ENCODE measurements at regions not wholly inside any gene's neighbourhood (a gene's known extent, or its start where the extent isn't known, plus 50 kb on each side); places are given as distances from the start of the nearest gene placed in this dataset.

DNA sequence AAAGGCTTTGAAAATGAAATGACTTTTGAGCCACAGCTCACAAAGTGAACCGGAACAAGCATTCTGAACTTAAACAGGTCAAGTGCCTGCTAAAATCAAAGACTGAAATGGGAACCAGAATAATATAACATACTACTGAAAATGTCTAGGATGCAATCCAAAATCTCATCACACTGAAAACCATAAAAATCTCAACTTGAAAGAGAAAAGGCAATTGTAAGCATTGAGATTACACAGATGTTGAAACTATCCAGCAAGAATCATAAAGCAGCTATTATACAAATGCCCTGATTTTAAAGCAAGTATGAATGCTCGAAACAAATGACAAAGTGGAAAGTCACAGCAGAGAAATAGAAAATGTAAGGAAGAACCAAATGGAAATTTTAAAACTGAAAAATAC is 211.5 kb upstream of the GAS1 start:
- DNase-seq, result no peak

DNA sequence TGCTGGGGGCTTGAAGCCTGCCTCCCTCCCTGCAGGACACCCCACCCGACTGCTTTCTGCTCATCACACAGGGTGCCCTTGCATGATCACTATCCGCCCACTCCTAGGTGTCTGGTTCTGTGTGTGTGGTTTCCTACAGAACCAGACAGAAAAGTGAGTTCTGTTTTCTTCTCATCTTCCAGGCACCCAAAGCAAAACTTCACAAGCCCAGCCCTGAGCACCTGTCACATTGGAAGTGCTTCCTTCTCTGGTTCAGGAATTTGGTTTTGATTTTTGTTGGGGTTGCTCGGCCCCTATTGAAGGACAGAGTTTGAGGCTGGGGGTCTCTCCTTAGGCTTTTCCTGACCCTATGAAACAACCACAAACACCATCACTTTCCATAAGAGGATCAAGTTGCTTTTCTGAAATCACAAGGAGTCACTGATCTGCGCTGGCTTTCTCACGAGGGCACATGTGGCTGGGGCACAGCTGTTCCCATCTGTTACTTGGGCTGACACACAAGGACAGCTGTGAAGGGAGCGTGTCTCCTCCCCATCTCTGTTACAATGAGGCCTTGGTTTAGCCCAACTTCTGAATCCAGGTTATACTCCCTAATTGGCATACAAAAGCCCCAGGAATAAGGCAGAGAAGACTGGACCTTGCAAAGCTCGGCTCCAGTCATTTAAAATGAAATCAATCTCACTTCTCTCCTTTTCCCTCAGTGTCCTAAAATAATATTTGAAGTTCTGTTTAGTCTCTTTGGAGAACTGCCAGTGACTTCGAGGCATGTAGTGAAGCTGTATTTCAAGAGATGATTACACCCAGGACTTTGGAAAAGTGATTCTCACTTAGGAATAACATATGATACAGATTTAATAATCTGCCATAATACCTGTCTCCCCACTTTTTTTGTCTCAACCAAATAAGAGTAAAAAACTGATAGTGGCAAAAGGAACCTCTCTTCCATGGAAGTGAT is 213.1 kb upstream of the GAS1 start:
- DNase-seq, result peak; percentile 32

DNA sequence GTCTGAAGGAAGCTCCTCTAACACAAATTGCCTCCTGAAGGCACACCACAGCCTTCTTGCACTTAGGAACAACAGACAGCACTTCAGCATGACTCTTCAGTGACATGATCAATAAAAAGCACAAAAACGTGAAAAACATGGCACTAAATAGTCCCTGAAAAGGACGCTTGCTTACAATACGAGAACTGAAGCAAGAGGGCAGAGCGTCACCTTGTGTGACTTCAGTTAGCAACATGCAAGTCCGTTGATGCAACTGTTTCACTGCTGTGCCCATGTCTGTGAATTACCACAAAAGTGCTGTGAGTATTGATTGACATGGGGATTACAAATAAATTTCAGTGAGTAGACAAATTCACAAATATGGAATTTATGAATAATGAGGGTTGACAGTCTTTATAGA is 219.9 kb upstream of the GAS1 start:
- DNase-seq, result no peak

DNA sequence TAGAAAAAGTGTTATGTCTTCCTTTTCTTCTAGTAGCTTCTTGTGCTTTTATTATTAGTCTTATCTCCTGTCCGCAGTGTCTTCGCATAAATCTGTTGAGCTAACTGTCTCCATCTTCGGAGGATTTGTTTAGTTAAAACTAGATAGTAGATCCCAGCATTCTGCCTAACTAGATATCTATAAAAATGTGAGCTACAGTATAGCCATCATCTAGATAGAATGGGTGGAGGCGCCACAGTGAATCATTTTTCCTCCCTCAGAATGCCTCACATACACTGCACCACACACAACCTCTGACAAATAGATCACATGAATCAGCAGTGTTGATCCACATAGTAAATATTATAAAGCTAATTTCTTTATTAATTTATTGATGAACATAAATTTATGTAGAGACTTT is 220.3 kb upstream of the GAS1 start:
- no peak for DNase-seq

DNA sequence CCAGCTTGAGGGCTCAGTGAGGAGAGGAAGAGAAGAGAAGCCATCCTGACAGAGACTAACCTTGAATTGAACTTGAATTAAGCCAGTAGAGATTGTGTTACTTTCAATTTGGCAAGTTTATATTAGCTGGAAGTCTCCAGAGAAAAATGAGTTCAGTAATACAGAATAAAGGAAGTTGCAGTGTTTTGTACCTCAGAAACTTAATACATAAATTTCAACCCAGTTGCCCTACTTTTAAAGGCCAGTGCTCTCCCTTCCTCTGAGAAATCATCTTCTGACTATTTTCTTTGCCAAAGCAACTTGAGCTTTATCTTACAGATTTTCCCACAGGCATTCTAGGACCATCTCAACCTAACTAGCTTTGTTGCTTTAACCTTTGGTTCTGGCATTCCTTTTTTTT is 231.0 kb upstream of the GAS1 start:
- DNase-seq, result peak; percentile 46

DNA sequence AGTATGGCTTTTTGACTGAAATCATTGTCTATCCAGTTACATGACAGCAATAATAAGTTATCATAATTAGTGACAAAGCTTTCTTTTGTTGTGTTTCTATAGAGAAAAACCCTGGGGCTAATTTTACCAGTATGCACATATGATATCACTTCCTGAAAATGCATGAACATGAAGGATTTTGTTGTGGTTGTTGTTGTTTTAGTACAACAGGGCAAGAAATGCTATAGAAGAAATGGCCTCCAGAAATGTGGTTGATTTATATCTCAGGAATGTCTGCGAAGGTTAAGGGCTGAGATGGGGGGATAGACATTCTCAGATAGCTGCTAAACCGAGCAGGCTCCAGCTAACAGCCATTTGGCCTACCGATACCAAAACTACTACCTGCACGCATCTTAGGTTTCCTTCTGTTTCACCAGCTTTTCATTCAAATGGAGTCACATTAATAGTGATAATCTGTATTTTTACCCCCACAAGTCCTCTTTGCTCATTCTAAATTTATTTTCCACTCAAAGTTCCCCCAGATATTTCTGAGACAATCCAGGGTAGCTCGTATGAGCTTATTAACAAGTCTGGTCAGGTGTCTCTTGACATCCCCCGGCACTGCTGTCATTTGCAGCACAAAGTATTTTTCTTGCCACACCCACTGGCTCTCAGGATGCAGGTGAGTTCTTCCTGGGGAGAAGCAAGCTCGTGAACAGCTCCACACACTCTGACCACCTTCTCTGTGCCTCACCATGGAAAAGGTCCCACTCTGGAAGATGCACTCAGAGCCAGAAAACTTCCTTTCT is 232.4 kb upstream of the GAS1 start:
- DNase-seq, result peak; percentile 83

DNA sequence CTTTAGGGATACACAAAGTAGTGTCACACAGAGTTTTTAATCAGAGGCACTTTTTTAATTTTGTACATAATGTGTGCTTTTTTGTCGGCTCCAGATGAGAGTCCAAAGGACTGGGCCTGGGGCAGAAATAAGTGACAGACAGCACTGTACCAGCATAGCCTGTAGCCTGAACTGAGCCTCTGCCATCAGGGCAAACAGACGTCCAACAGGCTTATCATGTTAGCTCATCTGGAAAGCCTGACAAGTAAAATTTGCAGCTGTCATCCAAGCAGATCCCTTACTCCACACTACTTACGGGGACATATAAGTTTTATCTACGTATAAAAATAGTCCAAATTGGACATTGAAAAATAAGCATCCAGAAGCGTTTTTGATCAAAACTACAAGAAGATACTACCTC is 233.1 kb upstream of the GAS1 start:
- no peak for DNase-seq

DNA sequence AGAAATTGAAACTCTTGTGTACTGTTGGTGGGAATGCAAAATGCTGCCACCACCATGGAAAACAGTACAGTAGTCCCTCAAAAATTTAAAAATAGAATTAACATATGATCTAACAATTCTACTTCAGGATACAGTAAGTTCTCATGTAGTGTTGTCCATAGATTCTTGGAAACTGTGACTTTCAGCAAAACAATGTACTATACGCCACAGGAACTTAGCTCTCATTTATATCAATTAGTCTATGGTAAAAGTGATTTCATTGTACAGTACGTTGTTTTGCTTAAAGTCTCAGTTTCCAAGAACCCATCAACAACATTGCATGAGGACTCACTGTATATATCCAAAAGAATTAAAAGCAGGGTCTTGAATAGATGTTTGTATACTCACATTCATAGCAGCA is 233.5 kb upstream of the GAS1 start:
- peak; percentile 54 for DNase-seq

DNA sequence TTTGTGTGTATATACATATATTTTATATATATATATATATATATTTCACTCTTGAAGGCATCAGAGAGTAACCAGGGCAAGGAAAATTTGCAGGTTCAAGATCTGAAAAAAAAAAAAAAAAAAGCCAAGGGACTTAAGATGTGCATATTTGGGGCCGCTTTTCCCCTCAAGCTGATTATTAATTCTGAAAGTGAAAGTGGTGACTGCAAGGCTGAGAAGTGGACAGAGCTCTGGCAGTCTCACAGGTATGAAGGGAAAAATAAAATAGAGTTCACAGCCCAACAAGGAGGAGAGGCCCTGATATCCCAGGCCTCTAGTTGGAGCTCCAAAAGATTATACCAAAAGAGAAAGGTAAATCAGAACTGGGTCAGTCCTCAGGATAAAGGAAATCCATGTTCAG is 234.4 kb upstream of the GAS1 start:
- no peak for DNase-seq

DNA sequence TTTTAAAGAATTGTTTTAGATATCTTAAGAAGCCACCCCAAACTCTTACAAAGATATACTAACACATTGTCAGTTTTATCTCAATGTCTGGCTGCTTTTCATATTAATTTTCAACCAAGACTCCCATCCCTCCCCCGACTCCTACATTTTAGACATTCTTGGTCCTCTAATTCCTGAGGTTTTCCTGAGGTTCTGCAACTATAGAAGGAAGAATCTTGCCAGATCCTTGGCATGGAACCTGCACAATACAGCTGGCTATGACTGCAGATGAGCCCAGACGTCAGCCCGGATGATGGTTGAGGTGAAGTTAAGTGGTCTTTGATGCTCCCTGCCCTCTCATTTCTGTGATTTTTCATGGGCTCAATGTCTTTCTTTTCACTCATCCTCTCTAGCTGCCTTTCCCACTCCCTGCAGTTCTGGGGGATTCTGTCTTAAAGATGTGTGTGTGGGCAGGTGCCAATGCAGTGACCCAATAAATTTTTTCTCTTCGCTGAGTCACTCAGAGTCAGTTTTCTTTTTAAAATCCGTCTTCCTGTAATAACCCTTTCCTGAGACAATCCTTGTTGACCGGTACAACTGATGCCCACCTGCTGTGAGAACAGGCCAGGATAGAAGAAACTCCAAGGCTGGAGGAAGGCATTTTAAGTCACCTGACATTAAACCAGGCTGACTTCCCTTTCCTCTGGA is 237.8 kb upstream of the GAS1 start:
- peak; percentile 86 for DNase-seq

DNA sequence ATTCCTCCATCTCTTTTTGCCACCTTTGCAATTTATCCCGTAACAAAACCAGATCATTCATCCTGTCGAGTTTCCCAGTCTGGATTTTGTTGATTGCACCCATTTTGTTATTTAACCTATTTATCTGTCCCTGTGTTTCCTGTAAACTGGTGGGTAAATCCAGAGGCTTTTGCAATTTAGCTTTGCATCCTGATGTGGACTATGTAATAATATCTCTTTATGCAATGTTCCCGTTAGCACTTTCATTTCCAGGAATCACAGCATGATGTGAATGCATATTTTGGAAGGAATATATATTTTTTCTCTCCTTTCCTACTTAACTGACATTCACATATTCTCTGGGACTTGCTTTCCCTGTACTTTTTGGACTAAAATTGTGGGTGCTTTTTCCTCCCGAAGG is 240.3 kb upstream of the GAS1 start:
- no peak for DNase-seq

DNA sequence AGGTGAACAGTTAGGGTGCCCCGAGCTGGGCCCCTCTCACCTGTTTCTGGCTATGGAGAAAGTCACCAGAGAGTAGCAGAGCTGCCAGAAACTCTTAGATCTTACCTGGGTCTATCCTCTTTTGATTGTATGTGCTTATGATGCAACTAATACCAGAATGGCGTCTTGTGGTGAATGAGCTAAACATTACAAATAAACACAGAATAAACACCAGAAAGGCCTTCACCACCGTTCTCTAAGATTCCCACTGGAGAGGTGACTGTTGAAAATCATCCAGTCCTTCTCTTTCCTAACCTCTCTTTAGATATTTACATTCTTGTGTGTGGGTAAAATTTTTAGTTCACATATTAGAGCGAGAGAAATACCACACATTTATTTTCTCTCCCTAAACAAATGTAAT is 241.7 kb upstream of the GAS1 start:
- DNase-seq, result no peak

DNA sequence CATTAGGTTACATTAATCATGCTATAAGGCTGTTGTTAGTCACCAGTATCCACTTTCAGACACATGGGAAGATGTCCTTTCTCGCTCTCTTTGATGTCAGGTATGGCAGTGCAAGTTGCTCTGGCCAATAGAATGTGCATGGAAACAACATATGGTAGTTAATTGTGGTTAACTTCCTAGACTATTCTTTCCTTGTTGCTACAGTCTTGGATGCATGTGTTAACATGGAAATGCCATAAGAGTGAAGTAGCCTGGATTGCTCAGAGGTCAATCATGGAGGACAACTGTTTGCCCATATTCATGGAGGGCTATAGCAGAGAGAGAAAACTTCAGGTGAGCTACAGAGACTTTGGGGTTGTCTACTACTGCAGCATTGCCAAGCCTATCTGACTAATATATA is 245.8 kb upstream of the GAS1 start:
- peak; percentile 45 for DNase-seq

DNA sequence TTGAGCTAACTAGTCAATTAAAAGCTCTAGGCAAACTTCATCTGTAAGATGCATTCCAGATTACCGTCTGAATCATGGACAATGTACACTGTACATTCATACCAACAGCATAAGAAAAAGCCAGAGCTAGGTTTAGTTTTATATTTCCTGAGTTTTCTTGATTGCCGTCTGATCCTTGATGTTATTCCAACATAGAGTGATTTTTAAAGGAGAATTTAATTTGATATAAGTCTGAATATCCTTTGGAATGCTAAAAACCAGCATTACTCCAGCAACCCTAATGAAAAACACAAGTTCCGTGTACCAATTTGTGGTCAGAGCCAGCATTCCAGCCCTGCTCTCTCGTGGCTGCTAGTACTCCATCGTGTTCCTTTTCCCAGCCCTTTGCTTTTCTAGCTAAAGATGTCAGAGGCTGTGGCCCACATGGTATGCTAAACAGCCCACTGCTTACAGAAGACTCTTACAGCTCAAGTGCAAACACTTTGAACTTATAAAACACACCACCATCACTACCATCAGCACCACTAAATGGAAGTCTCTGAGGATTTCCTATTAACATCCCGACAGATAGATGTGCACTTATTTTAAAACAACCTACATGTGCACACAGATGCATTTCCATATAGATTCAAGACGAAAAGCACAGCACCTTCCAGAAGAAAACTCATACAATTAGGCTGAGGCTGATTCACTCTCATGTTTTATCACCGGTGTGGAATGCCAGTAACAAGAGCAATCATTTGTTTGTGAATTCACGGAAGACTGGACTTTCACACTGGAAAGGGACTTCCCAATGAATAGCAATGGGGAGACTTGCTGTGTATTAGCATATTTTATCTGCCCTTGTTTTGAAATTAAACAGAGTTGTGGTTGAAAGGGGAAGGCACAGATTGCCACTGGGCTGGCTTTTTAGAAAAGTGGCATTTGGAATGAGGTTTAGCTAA is 246.9 kb upstream of the GAS1 start:
- DNase-seq, result peak; percentile 96

DNA sequence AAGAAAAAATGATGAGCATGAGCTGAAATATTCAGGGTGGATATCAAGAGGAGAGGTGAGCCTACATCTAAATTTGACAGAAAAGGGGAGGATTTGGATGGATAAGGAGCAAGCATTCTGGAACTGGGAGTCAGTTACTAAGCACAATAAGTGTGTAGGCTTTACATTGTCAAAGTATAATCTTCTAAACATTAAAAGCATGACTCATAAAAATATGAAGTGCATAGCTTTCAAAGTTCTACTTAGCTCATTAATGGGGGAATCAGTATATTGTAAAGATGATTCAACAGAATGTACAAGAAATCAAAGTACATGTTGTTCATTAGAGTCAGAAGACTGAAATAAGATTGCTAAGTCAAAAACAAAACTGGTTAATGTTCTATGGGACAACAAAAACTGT is 248.0 kb upstream of the GAS1 start:
- DNase-seq, result peak; percentile 54

DNA sequence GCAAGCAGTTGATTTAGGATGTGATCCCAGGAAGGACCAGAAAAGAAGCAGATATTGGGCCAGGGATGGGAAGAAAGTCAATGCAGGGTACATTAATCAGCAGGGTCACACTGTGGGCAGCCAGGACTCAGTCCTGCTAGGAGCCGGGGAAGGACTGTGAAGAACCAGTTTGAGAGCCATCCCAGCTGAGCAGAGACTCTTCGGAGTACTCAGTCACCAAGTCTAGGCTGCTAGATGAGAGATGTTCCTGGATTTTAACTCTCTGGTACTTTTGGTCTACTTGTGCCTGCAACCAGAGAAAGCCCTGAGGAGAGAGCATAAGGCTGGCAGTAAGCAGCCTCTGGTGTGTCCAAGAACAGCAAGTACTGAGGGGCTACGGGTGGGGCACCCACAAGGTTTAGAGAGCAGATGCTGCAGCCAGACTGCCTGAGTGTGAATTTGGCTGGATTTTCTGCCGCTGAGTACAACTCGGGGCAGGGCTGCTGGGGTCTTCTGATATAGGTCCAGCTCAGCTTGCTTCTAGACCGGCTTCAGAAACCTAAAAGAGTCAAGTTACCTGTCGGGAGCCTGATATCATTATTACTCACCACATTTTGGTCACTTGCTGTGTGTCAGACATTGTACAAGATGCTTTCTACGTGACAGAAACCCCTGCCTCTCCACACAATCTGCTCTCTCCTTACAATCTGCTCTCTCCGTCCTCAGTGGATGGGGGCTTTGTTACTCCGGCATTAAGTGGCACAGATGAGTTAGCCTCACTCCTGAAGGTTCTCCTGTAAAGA is 250.2 kb upstream of the GAS1 start:
- DNase-seq, result no peak

DNA sequence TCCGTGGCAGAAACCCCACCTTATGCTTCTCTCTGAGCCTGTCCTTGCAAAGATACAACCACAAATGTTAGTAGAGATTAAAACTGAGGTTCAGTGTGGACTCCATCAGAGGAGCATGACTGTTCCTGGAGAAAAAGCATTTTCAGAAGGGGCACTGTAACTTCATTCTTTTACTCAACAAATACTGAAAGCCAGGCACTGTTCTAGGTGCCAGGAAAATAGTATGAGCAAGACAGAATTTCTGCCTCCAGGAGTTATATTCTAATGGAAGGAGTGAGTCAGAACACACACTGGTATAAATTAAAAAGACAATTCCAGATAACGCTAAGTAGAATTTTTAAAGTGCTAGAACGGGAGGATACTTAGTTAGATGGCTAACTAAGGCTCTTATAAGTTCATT is 251.4 kb upstream of the GAS1 start:
- no peak for DNase-seq

DNA sequence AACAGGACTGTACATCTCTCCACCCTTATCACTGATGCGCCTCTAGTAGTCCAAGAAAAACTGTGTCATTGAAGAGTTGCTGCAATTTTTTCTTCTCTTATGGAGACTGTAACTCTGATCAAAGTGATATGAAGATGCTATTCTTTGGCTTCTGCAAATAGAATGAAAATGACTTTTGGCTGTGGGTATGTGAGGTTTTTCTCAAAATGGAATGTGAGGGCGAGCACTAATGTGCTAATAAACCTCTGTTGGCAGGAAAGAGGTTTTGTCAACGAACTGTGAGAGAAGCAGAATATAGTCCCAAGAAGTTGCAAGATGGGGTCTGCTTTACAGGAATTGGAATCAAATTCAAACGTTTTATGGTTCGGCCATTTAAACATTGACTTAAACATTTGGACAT is 252.0 kb upstream of the GAS1 start:
- DNase-seq, result no peak

DNA sequence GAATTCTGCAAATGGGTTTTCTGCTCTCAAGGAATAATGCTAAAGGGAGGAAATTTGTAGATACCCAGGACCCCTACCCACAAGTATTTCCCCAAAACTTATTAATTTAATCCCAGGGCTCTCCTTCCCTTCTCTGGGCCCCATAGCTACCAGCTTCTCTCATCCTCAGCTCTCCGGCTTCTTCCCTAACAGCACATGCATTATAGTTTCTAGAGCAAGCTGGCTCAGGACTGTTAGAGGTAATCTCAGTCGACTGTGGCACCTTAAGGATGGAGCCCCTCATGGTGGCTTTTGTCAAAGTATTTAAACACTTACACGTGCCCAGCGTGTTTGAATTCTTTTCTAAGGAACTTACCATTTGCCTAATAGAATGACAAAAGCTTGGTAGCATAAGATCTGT is 252.5 kb upstream of the GAS1 start:
- DNase-seq, result no peak

DNA sequence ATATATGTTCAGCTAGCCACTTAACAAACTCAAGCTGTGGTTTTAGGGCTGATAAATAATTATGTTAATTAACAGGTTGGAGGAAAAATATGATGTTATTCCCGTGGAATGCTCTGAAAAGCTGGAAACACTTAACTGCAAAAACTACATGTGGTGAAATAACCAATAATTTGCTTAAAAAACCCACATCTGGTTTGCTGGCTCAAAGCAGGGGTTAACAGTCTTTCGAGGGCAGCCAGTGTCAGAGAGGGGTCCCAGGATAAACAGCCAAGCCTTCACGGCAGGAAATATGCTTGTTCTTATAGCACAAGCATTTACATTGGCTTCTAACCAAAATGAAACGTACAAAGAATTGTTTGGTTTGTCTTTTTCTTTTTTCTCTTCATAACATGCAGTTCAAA is 254.0 kb upstream of the GAS1 start:
- DNase-seq, result peak; percentile 83

DNA sequence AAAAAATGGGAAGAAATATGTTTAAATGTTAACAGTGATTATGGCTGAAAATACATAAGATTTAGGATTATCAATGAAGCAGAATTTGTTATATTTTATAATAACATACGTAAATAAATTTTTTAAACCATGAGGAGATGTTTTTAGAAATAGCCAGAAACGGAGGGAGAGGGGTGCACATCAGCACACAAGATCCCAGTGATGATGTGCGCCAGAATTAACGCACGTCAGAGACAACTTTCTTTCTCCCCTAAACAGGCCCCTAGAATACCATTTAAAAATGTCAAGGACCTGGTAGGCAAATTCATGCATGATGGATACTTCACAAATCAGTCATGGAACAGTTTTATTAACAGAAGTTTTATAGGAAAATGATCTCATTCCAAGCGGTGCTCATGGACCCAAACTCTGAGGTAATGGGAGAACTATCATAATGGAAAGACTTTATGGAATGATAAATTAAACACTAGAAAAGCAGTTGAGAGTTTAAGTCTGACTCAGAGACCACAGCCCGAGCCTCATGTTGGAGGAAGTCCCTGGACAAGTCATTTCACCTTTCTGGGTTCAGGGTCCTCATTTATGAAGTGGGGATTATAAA is 258.9 kb upstream of the GAS1 start:
- peak; percentile 94 for DNase-seq

Data from fibroblast of skin of back (primary cell).